ENCODE measurements at regions not wholly inside any gene's neighbourhood (a gene's known extent, or its start where the extent isn't known, plus 50 kb on each side); places are given as distances from the start of the nearest gene placed in this dataset.

DNA sequence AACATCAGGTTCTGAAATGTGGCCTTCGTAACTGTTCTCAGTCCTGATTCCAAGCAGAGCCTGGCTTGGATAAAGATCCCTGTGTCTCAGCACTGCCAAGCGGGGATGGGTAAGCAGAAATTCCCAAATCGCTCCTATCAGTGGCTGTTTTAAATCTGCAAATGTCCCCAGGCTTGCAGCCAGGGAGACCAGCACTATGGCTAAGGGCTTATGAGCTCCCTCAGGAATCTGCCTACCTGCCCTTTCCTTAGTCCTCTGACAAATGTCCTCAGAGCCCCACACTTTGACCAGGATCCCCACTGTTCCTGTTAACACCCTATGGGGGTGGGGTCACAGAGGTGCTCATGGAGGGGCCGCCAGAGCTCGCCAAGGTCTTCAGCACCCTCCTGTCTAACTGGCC is 1062.8 kb downstream of the UQCRFS1 start:
- no peak for DNase-seq
- H3K36me3 ChIP-seq: no peaks in the 10 kb centered on the region
- H3K9me3 ChIP-seq: peaks cover 0 to 1% (median 0%) of the 10 kb centered on the region in 12 donors
- no peak overlapping the region for H3K27ac ChIP-seq
- TF ChIP-seq POLR2A (IDR thresholded peaks at IDR 0.05): no peak
- TF ChIP-seq, protein P1, sequence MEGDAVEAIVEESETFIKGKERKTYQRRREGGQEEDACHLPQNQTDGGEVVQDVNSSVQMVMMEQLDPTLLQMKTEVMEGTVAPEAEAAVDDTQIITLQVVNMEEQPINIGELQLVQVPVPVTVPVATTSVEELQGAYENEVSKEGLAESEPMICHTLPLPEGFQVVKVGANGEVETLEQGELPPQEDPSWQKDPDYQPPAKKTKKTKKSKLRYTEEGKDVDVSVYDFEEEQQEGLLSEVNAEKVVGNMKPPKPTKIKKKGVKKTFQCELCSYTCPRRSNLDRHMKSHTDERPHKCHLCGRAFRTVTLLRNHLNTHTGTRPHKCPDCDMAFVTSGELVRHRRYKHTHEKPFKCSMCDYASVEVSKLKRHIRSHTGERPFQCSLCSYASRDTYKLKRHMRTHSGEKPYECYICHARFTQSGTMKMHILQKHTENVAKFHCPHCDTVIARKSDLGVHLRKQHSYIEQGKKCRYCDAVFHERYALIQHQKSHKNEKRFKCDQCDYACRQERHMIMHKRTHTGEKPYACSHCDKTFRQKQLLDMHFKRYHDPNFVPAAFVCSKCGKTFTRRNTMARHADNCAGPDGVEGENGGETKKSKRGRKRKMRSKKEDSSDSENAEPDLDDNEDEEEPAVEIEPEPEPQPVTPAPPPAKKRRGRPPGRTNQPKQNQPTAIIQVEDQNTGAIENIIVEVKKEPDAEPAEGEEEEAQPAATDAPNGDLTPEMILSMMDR (IDR thresholded peaks at IDR 0.05): no peak
- no peak for ATAC-seq
- H3K27me3 ChIP-seq: no peaks in the 10 kb centered on the region
- no peak overlapping the region for H3K4me3 ChIP-seq
- intact Hi-C loops (cut with DNase I): no loop called here
- no peaks in the 10 kb centered on the region for H3K4me1 ChIP-seq
- 55 to 78% (median 65%) methylated on average over 5 of the region's 5 CpGs for WGBS, 4 donors

DNA sequence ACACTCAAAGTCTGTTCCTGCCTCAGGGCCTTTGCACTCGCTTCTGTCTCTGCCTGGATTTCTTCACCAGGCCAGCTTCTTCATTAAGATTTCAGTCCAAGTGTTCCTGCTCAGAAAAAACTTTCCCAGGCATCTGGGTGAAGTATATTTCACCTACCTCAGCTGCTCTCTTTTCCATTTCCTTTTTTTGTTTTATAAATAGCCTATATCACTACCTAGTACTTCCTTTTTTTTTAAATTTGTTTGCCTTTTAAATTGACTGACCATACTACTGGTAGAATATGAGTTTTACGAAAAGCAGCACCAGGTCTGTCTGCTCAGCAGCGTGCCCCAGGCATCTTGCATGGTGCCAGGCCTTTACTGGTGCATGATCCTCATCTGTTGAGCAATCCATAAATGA is 1064.4 kb downstream of the UQCRFS1 start:
- no peaks in the 10 kb centered on the region for H3K4me1 ChIP-seq
- no peaks in the 10 kb centered on the region for H3K27me3 ChIP-seq
- 75 to 80% (median 78%) methylated on average over 3 of the region's 3 CpGs for WGBS, 4 donors
- ATAC-seq (no peak), DNase-seq (no peak)
- H3K9me3 ChIP-seq: no peaks in the 10 kb centered on the region
- intact Hi-C loops (cut with DNase I): no loop called here
- no peak overlapping the region for H3K4me3 ChIP-seq
- no peak overlapping the region for H3K27ac ChIP-seq
- no peaks in the 10 kb centered on the region for H3K36me3 ChIP-seq
- TF ChIP-seq, protein P1 (IDR thresholded peaks at IDR 0.05): no peak
- no peak for TF ChIP-seq POLR2A (IDR thresholded peaks at IDR 0.05)

DNA sequence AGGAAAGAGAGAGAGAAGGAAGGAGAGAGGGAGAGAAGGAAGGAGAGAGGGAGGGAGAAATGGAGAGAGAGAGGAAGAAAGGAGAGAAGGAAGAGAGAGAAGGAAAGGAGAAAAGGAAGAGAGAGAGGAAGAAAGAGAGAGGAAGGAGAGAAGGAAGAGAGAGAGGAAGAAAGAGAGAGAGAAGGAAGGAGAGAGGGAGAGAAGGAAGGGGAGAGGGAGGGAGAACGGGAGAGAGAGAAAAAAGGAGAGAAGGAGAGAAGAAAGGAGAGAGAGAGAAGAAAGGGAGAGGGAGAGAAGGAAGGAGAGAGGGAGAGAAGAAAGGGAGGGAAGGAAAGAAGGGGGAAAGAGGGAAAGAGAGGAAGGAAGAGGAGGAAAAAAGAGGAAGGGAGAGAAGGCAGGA is 1070.7 kb downstream of the UQCRFS1 start:
- ATAC-seq: no peak
- Histone ChIP-seq H3K9me3 (peaks cover 0 to 7% (median 0%) of the 10 kb centered on the region in 12 donors), H3K27me3 (no peaks in the 10 kb centered on the region), H3K36me3 (no peaks in the 10 kb centered on the region), H3K4me3 (no peak overlapping the region), H3K27ac (no peak overlapping the region), H3K4me1 (no peaks in the 10 kb centered on the region)
- 33 to 88% (median 80%) methylated on average over 1 of the region's 1 CpG for WGBS, 4 donors
- TF ChIP-seq, protein P1 (IDR thresholded peaks at IDR 0.05): no peak
- TF ChIP-seq POLR2A (IDR thresholded peaks at IDR 0.05): no peak
- intact Hi-C loops (cut with DNase I): no loop called here
- DNase-seq: no peak

DNA sequence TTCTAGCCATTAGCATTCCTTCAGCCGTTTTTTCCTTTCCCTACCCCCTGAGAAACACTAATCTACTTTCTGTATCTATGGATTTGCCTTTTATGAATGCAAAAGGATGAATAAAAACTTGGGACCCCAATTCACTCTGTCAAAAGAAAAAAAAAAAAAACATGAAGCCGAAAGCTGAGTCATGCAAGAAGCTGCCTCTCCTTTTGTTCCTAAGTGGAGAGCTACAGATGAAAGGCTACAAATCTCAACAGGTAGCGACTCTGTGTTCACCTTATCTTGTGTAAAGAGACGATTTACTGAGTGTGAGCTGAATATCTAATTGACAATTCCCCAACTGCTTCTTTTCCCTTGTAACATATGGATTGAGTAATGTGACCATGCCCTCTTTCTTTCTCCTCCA is 1072.8 kb downstream of the UQCRFS1 start:
- intact Hi-C loops (cut with DNase I): no loop called here
- DNase-seq (no peak), ATAC-seq (no peak)
- 42 to 51% (median 45%) methylated on average over 4 of the region's 4 CpGs for WGBS, 4 donors
- H3K9me3 ChIP-seq: peaks cover 0 to 7% (median 0%) of the 10 kb centered on the region in 12 donors
- H3K4me3 ChIP-seq: no peak overlapping the region
- H3K27ac ChIP-seq: no peak overlapping the region
- H3K36me3 ChIP-seq: no peaks in the 10 kb centered on the region
- TF ChIP-seq POLR2A (IDR thresholded peaks at IDR 0.05): no peak
- no peaks in the 10 kb centered on the region for H3K27me3 ChIP-seq
- no peaks in the 10 kb centered on the region for H3K4me1 ChIP-seq

DNA sequence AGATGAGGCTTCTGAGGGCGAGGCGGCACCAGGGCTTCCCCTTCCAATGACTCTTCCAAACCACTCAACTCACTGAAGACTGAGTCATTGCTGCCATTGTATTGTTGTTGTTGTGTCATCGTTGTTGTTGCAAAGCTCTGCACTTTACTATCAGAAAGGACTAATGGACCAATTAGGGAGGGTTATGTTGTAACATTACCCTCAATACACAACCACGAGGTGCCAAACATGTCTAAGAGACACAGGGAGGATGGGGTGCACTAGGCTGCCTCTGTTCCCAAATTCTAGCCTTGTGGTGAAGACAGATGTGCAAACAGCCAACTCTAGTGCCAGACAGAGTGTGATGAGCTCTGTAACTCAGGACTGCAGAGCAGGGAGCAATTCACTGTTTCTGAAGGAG is 1075.2 kb downstream of the UQCRFS1 start:
- Histone ChIP-seq H3K4me1 (no peaks in the 10 kb centered on the region), H3K36me3 (no peaks in the 10 kb centered on the region), H3K27ac (no peak overlapping the region), H3K4me3 (no peak overlapping the region), H3K9me3 (peaks cover 0 to 7% (median 0%) of the 10 kb centered on the region in 12 donors), H3K27me3 (no peaks in the 10 kb centered on the region)
- intact Hi-C loops (cut with DNase I): no loop called here
- 78 to 87% (median 81%) methylated on average over 4 of the region's 4 CpGs for WGBS, 4 donors
- DNase-seq: no peak
- no peak for ATAC-seq
- TF ChIP-seq POLR2A (IDR thresholded peaks at IDR 0.05): no peak
- TF ChIP-seq, protein P1 (IDR thresholded peaks at IDR 0.05): no peak

Measured in heart left ventricle (tissue), 16 donors.